ENCODE measurements at regions not wholly inside any gene's neighbourhood (a gene's known extent, or its start where the extent isn't known, plus 50 kb on each side); places are given as distances from the start of the nearest gene placed in this dataset.
"Not testable (repeated sequence)": the region's sequence is repeated elsewhere in the genome, so short reads cannot be mapped to it uniquely, and the experiment has no call there.

DNA sequence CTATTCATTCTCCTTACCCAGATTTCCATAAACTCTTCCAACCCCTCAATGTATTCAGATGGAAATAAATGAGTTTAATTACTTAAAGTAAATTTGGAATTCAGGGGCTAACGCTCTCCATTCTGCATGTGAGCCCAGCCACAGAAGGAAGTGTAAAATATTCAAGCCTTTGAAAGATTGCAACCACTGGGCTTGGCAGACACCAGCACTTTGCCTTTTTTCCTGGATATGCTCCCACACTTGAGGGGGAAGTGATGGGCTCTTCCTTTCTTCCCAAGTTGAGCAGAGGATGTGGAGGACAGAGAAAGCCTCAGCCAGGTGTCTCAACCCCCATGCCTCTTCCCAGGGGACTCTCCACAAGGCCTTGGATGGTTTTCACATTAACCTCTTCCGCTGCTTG, 825.1 kb upstream of the EEF2KMT start:
- DNase-seq (ENCODE audit: low spot score) (no peak), ATAC-seq (ENCODE audit: low FRiP score) (no peak)
- TF ChIP-seq, protein P1, sequence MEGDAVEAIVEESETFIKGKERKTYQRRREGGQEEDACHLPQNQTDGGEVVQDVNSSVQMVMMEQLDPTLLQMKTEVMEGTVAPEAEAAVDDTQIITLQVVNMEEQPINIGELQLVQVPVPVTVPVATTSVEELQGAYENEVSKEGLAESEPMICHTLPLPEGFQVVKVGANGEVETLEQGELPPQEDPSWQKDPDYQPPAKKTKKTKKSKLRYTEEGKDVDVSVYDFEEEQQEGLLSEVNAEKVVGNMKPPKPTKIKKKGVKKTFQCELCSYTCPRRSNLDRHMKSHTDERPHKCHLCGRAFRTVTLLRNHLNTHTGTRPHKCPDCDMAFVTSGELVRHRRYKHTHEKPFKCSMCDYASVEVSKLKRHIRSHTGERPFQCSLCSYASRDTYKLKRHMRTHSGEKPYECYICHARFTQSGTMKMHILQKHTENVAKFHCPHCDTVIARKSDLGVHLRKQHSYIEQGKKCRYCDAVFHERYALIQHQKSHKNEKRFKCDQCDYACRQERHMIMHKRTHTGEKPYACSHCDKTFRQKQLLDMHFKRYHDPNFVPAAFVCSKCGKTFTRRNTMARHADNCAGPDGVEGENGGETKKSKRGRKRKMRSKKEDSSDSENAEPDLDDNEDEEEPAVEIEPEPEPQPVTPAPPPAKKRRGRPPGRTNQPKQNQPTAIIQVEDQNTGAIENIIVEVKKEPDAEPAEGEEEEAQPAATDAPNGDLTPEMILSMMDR (IDR thresholded peaks at IDR 0.05): no peak

GRCh38 chr16:5918567-5919130, 821.1 kb upstream of the EEF2KMT start:
- ATAC-seq (ENCODE audit: low FRiP score): no peak
- TF ChIP-seq, protein P1 (IDR thresholded peaks at IDR 0.05): no peak
- DNase-seq (ENCODE audit: low spot score): no peak

DNA sequence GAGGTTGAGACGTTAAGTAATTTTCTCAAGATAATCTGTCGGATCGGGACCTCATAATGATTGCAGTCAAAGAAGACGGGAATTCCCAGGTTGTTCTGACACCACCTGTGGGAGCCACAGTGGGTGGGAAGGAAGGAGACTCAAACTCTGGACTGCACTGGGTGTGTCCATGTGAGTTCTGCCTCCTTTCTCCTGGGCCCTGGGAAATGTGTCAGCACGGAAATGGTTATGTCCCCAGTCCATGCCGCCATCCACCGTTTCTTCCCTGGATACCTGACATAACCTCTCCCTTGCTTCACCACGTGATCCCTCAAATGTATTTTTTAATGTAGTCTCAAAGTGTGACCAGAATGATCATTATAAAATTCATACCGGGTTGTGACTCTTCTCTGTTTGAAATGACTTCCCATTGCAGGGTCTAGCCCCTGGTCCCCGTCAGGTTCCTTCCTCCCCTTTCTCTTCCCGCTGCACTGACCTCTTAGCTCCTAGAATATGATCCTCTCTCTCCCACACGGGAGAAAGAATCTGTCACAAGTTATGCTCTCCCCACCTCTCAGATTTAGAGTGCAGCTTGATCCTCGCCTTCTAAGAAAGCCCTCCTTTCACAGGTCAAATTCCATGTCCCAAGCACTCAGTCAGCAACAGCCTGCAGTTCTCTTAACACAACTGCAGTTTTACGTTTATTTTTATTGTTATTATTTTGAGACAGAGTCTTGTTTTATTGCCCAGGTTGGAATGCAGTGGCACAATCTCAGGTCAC, 820.0 kb upstream of the EEF2KMT start:
- no peak for ATAC-seq (ENCODE audit: low FRiP score)

GRCh38 chr16:5916711-5917191, 819.2 kb upstream of the EEF2KMT start:
- TF ChIP-seq, protein P1 (IDR thresholded peaks at IDR 0.05): no peak
- ATAC-seq (ENCODE audit: low FRiP score) (no peak), DNase-seq (ENCODE audit: low spot score) (no peak)

More for the DNA sequence above, 820.0 kb upstream of the EEF2KMT start:
- TF ChIP-seq, protein P1 (IDR thresholded peaks at IDR 0.05): no peak
- DNase-seq (ENCODE audit: low spot score): no peak

GRCh38 chr16:5911241-5911640, 813.6 kb upstream of the EEF2KMT start:
- TF ChIP-seq, protein P1 (IDR thresholded peaks at IDR 0.05): no peak
- ATAC-seq (ENCODE audit: low FRiP score) (no peak), DNase-seq (ENCODE audit: low spot score) (no peak)

DNA sequence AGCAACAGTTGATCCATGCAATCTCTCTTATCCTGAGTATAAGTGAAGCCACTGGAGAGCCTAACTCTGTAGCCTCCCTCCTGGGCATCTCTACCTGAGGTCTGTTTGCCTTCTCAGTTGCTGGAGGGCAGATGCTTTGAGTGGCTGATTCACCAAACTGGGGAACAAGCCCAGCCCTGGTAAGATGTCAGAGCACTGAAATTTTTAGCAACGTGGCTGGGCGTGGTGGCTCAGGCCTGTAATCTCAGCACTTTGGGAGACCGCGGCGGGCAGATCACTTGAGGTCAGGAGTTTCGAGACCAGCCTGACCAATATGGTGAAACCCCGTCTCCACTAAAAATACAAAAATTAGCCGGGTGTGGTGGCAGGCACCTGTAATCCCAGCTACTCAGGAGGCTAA, 812.0 kb upstream of the EEF2KMT start:
- DNase-seq (ENCODE audit: low spot score); ATAC-seq (ENCODE audit: low FRiP score): not testable (repeated sequence)

- DNase-seq (ENCODE audit: low spot score) (no peak), ATAC-seq (ENCODE audit: low FRiP score) (no peak)
- TF ChIP-seq, protein P1 (IDR thresholded peaks at IDR 0.05): no peak
These were observed 809.9 kb upstream of the EEF2KMT start for GRCh38 chr16:5907544-5907943.
